GM23338 (cell line): ENCODE measurements at regions not wholly inside any gene's neighbourhood (a gene's known extent, or its start where the extent isn't known, plus 50 kb on each side); places are given as distances from the start of the nearest gene placed in this dataset.

ENCODE experiments used
- ATAC-seq: fragments of 200-7000 bp; cut with Tn5 transposase; 3 replicates; pipeline ENCODE4 v1.9.1; 2020
- DNase-seq: peaks from one replicate; pipeline ENCODE4 v3.0.0-alpha.2; 2015; ENCODE audit warnings: low spot score
- H2AFZ ChIP-seq: fragments of 200-600 bp; sonication (generic); 2 replicates; pipeline ENCODE4 v1.8.0; 2016; ENCODE audit warnings: antibody characterized with exemption, mild to moderate bottlenecking, moderate library complexity
- H3F3A ChIP-seq: fragments of 200-600 bp; sonication (generic); replicated peaks from 2 replicates; pipeline ENCODE4 v1.8.0; 2017; ENCODE audit warnings: antibody characterized with exemption, mixed run types, low read depth
- H3K27ac ChIP-seq: fragments of 200-600 bp; sonication (generic); 2 replicates; pipeline ENCODE4 v1.6.1; 2016; ENCODE audit warnings: low read depth
- H3K27me3 ChIP-seq: fragments of 200-600 bp; sonication (generic); 2 replicates; pipeline ENCODE4 v1.8.0; 2016; ENCODE audit warnings: mild to moderate bottlenecking, mixed run types, moderate library complexity; ENCODE audit not compliant: insufficient read depth
- H3K36me3 ChIP-seq: fragments of 200-600 bp; sonication (generic); 2 replicates; pipeline ENCODE4 v1.8.0; 2016; ENCODE audit warnings: mild to moderate bottlenecking; ENCODE audit not compliant: insufficient read depth
- H3K4me1 ChIP-seq: fragments of 200-600 bp; sonication (generic); 2 replicates; pipeline ENCODE4 v1.8.0; 2016; ENCODE audit warnings: mild to moderate bottlenecking, moderate library complexity; ENCODE audit not compliant: insufficient read depth
- H3K4me2 ChIP-seq: fragments of 200-600 bp; sonication (generic); 2 replicates; pipeline ENCODE4 v1.7.1; 2017; ENCODE audit warnings: mixed run types
- H3K4me3 ChIP-seq: fragments of 200-600 bp; sonication (generic); 2 replicates; pipeline ENCODE4 v1.6.1; 2016; ENCODE audit warnings: mixed run types
- H3K79me2 ChIP-seq: fragments of 200-600 bp; sonication (generic); replicated peaks from 2 replicates; pipeline ENCODE4 v1.8.0; 2017; ENCODE audit warnings: mild to moderate bottlenecking; ENCODE audit not compliant: insufficient read depth
- H3K9me2 ChIP-seq: fragments of 200-600 bp; sonication (generic); 2 replicates; pipeline ENCODE4 v1.8.0; 2017; ENCODE audit not compliant: insufficient read depth
- H4K20me1 ChIP-seq: fragments of 200-600 bp; sonication (generic); replicated peaks from 2 replicates; pipeline ENCODE4 v1.8.0; 2017; ENCODE audit warnings: mild to moderate bottlenecking; ENCODE audit not compliant: insufficient read depth
- H3K27ac Mint-ChIP-seq: 2 replicates; pipeline ENCODE4 v1.8.0; 2020; ENCODE audit warnings: inconsistent platforms, mild to moderate bottlenecking, moderate library complexity, mixed read lengths
- H3K27me3 Mint-ChIP-seq: 3 replicates; pipeline ENCODE4 v1.8.0; 2022; ENCODE audit warnings: low read depth, mild to moderate bottlenecking, moderate library complexity, mixed read lengths, inconsistent platforms; ENCODE audit not compliant: insufficient read depth, poor library complexity
- H3K36me3 Mint-ChIP-seq: 3 replicates; pipeline ENCODE4 v1.8.0; 2021; ENCODE audit warnings: low read depth, mild to moderate bottlenecking, inconsistent platforms, moderate library complexity, mixed read lengths
- H3K4me1 Mint-ChIP-seq: 3 replicates; pipeline ENCODE4 v1.8.0; 2020; ENCODE audit warnings: mild to moderate bottlenecking, inconsistent platforms, mixed read lengths
- H3K4me3 Mint-ChIP-seq: 3 replicates; pipeline ENCODE4 v1.8.0; 2021; ENCODE audit warnings: moderate library complexity, mild to moderate bottlenecking, inconsistent platforms, mixed read lengths
- H3K9me3 Mint-ChIP-seq: 3 replicates; pipeline ENCODE4 v1.8.0; 2020; ENCODE audit warnings: moderate library complexity, mild to moderate bottlenecking, inconsistent platforms, mixed read lengths
- CREB1 ChIP-seq: fragments of 250-450 bp; sonication (Bioruptor Pico); IDR thresholded peaks from 2 replicates; pipeline ENCODE4 v1.5.0; 2020; ENCODE audit warnings: low read depth, mild to moderate bottlenecking, moderate library complexity
- JUNB ChIP-seq: IDR thresholded peaks from one replicate; pipeline ENCODE4 v1.6.1; 2016; ENCODE audit warnings: antibody characterized with exemption; ENCODE audit not compliant: unreplicated experiment
- ZNF331 ChIP-seq: fragments of 250-450 bp; sonication (Bioruptor Pico); IDR thresholded peaks from 2 replicates; pipeline ENCODE4 v1.5.0; 2020; ENCODE audit warnings: low read depth, mild to moderate bottlenecking, moderate library complexity
- ZNF462 ChIP-seq: fragments of 250-450 bp; sonication (Bioruptor Pico); IDR thresholded peaks from 2 replicates; pipeline ENCODE4 v1.5.0; 2020; ENCODE audit warnings: mild to moderate bottlenecking, moderate library complexity

GRCh38 chr7:25970356-25970755 is 181.6 kb upstream of the NFE2L3 start (continued):
- no peak for TF ChIP-seq ZNF462 (CRISPR knock-in tag)

DNA sequence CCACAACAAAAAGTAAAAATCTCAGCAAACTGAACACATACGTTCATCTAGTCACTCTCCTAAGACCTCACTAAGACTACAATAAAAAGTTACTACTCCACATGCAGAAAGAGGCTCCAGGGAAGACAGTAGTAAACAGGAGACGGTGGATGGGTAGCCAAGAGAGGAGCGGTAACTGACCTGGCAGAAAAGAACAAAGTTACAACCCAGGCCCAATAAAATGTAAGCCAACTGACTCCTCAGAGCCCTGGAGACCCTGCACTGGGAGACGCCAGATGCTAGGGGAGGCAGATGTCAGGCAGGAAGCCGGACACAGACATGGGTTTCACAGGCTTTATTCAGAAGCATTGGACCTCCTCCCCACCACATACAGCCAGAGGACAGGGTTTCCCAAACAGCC is 181.1 kb upstream of the NFE2L3 start:
- ATAC-seq (no peak), DNase-seq (no peak)
- Histone ChIP-seq H3K79me2 (no peaks in the 10 kb centered on the region), H3K27ac (no peak overlapping the region), H3K9me2 (peaks cover 3% of the 10 kb centered on the region; the same call in 1 of the 2 replicates), H3K4me2 (no peak overlapping the region), H3K27me3 (no peaks in the 10 kb centered on the region), H3K36me3 (no peaks in the 10 kb centered on the region), H3F3A (no peaks in the 10 kb centered on the region), H4K20me1 (no peaks in the 10 kb centered on the region), H3K4me1 (0 out of 2 replicates have a peak, but pooled peaks cover 4% of the 10 kb centered on the region), H2AFZ (peak overlapping the region; percentile 53), H3K4me3 (no peak overlapping the region)
- no peak for TF ChIP-seq CREB1 (CRISPR knock-in tag)
- no peak for TF ChIP-seq JUNB
- no peak for TF ChIP-seq ZNF331
- no peak for TF ChIP-seq ZNF462 (CRISPR knock-in tag)
- Mint-ChIP-seq H3K36me3 (no peaks in the 10 kb centered on the region), H3K4me3 (no peak overlapping the region), H3K9me3 (no peaks in the 10 kb centered on the region; the same call in 1 of the 3 replicates), H3K4me1 (no peaks in the 10 kb centered on the region; the same call in 2 of the 3 replicates), H3K27me3 (no peaks in the 10 kb centered on the region), H3K27ac (no peak overlapping the region)
